MV-4-11 (cell line): ENCODE measurements at regions not wholly inside any gene's neighbourhood (a gene's known extent, or its start where the extent isn't known, plus 50 kb on each side); places are given as distances from the start of the nearest gene placed in this dataset.
"Not testable (repeated sequence)": the region's sequence is repeated elsewhere in the genome, so short reads cannot be mapped to it uniquely, and the experiment has no call there.

Experiments
- DNase-seq: peaks from one replicate; lab custom pipeline; 2025; lab: John Stamatoyannopoulos, UW

GRCh38 chr6:50899306-50899870, 80.7 kb downstream of the TFAP2B start:
- no peak for DNase-seq

GRCh38 chr6:50902260-50902659, 83.6 kb downstream of the TFAP2B start:
- DNase-seq = no peak

GRCh38 chr6:50905297-50905696, 86.6 kb downstream of the TFAP2B start:
- DNase-seq = no peak

- DNase-seq = no peak
These were observed 88.9 kb downstream of the TFAP2B start for GRCh38 chr6:50907565-50907964.

GRCh38 chr6:50913105-50913770, 94.6 kb downstream of the TFAP2B start:
- no peak for DNase-seq

GRCh38 chr6:50921378-50921777, 102.7 kb downstream of the TFAP2B start:
- not testable (repeated sequence) for DNase-seq

GRCh38 chr6:50921968-50922367, 103.3 kb downstream of the TFAP2B start:
- no peak for DNase-seq

- no peak for DNase-seq
These were observed 104.2 kb downstream of the TFAP2B start for GRCh38 chr6:50922579-50923525.

GRCh38 chr6:50924758-50925157, 106.1 kb downstream of the TFAP2B start:
- DNase-seq = no peak

GRCh38 chr6:50925548-50925947, 106.9 kb downstream of the TFAP2B start:
- DNase-seq = no peak

- DNase-seq = no peak
These were observed 107.3 kb downstream of the TFAP2B start for GRCh38 chr6:50925981-50926380.

GRCh38 chr6:50927800-50928199, 109.1 kb downstream of the TFAP2B start:
- DNase-seq = no peak

GRCh38 chr6:50929323-50929722, 110.7 kb downstream of the TFAP2B start:
- no peak for DNase-seq

- no peak for DNase-seq
These were observed 116.8 kb downstream of the TFAP2B start for GRCh38 chr6:50935442-50935841.

GRCh38 chr6:50936277-50936681, 117.6 kb downstream of the TFAP2B start:
- no peak for DNase-seq

- no peak for DNase-seq
These were observed 121.3 kb downstream of the TFAP2B start for GRCh38 chr6:50939931-50940330.

GRCh38 chr6:50945789-50946188, 127.1 kb downstream of the TFAP2B start:
- no peak for DNase-seq

- no peak for DNase-seq
These were observed 133.6 kb downstream of the TFAP2B start for GRCh38 chr6:50952092-50952907.

GRCh38 chr6:50956014-50956413, 137.3 kb downstream of the TFAP2B start:
- no peak for DNase-seq

GRCh38 chr6:50958148-50958697, 139.6 kb downstream of the TFAP2B start:
- DNase-seq = no peak

GRCh38 chr6:50959081-50959641, 140.5 kb downstream of the TFAP2B start:
- DNase-seq = no peak
